Fibroblast of gingiva (primary cell): ENCODE measurements at regions not wholly inside any gene's neighbourhood (a gene's known extent, or its start where the extent isn't known, plus 50 kb on each side); places are given as distances from the start of the nearest gene placed in this dataset.

Experiments used
- DNase-seq: peaks from one replicate; pipeline ENCODE4 v3.0.0-alpha.2; 2011; ENCODE audit warnings: low read depth

DNA sequence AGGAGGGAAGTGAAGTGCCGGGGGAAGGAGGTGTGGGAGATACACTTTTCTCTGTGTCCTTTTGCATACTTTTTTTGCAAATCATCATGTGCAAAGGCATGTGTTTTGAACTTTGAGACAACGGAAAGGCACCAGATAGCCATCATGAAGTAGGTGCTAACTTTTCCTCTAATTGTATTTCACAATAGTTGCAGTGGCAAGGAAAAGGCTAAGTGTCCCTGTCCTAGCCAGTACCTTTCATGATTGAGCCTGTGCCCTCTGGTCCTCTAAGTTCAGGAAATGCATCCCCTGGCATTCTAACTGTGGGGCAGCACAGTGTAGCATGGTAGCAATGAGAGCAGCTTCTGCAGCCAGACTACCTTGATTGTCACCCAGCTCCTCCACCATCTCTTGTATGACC is 186.2 kb downstream of the ADSS2 start:
- DNase-seq: no peak

DNA sequence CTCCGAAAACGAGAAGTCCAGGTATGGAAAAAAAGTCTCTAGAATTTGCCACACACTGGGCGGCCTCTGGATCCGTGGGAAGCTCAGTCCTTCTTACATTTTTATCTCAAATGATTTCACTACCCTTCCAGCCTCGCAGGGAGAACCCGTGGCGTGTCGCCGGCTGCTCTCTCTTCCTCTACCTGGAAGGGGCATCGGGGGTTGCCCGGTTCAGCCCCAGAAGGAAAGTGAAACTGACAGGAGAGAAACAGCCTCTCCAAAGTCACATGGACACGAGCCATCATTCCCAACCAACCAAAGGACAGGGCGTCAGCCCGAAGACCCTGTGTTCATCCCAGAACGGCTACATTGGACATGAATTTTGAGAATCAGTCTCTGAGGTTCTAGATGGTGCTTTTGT is 182.5 kb downstream of the ADSS2 start:
- DNase-seq: no peak

DNA sequence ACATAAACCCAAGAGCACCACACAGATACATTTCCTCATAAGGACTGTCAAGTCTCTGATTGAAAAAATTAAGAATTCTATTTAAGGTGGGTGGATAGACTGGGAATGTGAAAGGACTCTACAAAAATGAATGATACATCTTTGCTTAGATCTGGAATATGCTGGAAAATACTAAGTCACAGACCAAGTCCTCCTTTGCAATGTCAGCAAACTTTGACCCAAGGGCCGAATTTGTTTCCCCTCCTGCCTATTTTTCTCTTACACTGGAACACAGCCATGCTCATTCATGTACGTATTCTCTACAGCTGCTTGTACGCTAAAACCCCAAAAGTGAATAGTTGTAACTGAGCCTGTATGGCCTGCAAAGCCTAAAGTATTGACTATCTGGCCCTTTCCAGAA is 180.7 kb downstream of the ADSS2 start:
- DNase-seq: no peak

DNA sequence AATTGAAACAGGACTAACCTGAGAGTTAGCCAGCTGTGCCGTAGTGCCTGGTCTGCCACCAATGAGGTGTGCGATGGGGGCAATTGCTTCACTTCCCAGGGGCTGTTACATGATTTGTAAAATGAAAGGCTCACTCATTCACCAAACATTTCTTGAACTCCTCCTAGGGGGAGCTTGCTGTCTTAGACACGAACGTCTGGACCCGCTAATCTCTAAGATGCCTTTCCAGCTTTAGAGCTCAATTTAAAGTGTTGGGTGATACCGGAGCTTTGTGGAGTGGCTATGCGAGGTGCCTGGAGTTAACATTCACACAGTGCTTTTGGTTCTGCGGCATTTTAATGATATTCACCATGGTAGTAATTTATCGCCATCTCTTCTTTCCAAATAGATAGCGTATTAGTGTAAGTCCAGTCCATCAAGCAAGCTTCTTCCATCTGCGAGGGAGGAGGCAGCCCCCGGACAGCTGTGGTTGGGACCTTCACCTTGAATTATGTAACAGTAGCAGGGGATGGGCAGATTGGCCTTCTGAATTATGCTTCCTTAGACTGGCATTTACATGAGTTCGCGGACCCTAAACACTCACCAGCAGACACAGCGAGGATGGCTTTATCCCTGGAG is 179.9 kb downstream of the ADSS2 start:
- DNase-seq: no peak

DNA sequence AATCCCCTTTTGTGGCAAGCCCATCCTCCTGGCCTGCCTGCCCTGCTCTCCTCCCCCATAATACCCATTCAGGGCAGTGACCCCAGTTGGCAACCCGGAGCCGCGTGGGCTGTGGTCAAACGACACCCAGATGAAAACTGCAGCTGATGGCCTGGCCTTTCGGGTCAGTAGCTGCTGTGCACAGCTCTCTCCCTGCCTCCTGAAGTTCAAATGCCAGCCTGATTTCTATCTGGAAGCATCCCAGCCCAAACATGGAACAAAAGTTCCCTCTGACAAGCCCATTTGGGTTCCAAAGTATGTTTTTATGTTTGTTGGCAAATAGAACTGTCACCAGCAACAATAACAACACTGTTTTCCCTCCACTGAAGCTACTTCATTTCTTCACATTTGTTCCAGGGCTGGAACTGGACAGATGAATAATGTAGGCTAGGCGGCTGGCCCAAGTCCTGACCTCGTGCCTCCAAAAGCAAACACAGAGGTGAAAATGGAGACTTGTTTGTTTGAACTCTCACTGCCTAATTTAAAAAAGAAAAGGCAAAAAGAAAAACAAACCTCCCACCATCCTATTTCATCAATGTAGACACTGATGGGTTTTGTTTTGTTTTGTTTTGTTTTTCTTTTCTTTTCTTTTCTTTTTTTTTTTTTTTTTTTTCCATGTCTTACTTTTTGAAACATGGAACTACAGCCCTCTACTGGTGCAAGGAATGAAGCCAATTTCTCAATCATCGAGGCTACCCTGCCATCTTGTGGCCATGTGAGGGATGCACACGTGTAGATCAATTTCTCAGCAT is 179.0 kb downstream of the ADSS2 start:
- peak; percentile 80 for DNase-seq

DNA sequence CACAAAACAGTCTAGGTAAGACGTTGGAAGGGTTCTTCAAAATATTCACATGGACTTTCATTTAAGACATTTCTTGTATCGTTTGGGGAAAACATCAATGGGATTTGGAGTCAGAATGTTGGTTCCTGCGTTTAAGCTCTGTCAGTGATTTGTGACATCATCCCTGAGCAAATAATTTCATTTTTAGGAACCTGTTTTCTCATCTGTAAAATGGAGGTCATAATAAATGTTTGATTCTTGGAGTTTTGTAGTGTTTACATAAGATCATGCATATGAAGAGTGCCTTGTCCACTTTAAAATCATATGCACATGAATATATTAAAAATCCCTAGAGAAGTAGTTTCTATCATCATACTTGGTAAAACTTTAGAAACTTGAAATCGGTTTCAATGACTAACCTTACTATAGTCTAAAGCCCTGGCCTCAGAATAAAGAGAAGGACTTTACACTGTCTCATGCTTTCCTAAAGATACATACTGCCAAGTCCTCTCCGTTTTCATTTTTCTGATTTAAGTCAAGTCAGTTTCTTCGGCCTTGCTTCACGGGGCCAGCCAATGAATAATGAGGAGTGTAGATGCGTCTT is 178.4 kb downstream of the ADSS2 start:
- no peak for DNase-seq

DNA sequence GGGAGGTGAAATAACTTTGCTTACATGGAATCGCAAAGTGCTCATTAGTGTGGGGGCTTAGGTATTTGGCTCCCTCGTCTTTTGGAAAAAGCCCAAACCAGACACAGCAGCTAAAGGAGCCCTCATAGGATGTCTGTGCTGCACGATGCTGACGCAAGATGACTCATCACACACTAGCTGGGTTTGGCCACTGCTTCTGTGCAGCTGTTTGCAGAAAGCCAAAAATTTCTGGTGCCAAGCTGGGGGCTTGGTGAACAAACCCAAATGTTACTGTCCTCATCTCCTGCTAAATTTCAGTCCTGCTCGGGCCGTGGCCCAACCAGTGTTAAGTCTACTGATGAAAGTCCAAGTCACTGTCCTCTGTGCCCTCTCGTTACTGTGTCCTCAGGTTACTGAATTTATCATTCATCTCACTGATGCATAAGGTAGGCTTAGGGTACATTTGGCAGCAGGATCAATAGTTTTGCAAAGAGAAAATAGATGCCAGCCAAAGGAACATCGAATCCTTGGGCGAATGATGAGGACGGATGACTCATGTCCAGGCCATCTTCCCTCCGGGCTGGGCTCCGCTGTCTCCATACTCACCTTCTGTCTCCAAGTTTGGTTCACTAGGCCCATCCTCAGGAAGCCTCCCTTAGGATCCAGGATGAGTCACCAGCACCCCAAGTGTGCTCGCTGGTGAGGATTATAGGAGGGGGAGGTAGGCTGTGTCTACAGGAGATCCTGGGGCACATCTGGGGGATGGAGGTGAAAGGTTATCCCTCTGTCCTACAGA is 177.7 kb downstream of the ADSS2 start:
- DNase-seq: peak; percentile 96

DNA sequence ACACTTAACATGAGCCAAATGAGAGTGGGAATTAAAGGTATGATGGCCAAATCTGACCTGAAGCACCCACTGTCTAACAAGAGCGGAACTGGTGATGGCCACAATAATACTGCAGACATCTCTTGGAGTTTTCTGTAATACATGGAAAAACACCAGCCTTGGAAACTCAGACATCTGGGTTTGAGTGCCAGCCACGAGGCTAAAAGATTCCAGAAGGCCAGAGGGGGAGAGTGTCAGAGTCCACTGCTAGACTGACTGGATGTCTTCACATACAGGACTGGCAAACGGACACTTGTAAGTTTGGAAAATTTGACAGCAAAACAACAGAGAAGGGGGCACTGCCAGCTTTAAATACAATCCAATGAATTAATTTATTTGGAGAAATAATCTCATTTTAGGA is 175.1 kb downstream of the ADSS2 start:
- peak; percentile 30 for DNase-seq

DNA sequence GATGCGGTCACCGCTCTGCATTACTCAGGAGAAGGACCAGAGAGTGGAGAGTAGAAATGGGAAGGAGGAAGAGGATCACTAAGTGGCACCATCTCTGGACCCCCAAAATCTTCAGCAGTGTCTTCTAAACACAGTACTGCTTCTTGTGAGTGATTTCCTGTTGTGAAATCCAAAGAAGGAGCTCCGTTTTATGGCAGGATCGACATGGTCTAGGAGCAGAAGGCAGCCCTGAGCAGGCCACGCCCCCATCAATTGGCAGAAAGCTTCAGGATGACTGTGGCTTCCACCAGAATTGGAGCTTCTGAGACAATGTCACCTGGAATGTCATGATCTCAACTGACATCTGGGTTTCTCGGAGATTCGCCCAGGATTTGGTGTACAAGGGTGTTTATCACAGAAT is 171.5 kb downstream of the ADSS2 start:
- DNase-seq: peak; percentile 26

DNA sequence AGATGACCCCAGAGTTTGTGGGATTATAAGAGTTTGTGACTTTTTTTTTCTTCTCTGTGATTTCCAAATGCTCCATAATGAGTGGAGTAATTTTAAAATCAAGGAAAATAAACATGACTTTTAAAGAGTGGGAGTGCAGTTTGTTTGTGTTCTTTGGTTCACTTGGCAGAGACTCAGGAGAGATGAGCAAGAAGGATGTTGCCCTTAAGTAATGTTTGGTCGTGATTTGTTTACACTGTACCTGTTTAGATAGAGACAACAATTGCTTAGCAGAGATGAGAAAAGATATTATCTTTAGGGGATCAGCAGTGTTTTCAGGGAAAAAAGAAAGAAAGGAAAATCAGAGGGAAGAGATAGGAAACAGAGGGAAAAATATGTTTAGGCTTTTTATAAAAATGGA is 170.8 kb downstream of the ADSS2 start:
- peak; percentile 83 for DNase-seq

DNA sequence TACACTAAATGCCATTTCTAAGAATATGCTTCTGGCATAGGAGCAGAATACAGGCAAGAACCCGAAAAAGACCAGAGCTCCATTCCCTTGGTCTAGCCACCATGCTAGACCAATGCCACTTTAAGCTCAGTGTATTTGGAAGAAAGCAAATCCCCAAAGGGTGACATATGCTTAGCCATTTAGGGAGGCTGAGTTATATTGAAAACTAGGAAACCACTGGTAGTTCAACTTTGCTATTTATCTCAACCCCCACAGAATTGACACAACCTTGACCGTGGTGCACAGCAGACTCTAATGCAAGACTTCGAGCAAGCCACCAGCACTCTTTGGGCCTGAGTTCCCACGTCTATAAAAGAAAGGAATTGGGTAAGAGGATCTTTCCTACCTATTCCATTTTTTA is 167.9 kb downstream of the ADSS2 start:
- no peak for DNase-seq

DNA sequence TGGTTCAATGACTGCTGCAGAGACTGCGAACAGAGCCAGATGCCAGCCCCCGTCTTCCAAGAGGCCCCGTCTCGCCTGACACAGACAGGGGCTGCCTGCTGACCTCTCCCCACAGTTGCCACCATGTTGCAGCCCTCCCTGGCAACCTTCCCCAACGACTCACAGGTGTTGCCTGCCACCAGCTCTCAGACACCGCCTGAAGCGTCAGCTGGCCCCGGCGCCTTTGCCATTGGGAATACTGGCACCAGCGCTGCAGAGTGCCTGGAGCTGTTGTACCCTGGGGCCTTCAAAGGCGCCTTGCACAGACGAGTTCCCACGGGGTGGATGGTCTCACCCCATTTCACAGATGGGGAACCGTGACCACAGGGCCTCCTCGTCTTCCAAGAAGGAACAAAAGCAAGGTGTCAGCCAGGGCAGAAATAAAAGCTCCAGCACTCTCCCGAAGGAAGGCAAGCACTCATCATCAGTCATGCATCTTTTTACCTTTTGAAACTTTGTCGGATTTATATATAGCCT is 167.0 kb downstream of the ADSS2 start:
- no peak for DNase-seq

DNA sequence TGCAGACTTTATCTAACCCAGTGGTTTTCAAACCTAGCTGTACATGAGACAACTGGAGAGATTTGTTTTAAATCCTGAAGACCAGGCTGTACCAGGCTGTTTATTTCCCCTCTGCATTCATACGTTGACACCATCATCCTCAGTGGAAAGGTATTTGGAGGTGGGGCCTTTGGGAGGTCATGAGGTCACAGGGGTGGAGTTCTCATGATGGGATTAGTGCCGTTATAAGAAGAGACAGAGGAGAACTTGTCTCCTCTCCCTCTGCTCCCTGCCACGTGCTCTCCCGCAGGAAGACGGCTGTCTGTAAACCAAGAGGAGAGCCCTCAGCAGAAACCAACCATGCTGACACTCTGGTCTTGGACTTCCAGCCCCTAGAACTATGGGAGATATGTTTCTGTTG is 165.4 kb downstream of the ADSS2 start:
- DNase-seq: no peak

DNA sequence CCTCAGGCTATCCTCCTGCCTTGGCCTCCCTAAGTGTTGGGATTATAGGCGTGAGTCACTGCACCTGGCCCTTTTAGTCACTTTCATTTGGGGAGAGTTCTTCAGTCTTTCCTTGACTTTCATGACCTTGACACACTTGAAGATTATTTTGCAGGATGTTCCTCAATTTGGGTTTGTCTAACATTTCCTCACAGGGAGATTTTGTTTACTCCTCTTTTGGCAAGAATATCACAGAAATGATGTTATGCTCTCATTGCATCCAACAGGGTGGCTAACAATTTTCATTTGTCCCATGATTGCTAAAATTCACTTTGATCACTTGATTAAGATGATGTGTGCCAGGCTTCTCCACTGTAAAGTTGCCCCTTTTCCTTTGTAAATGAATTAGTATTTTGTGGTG is 164.0 kb downstream of the ADSS2 start:
- no peak for DNase-seq

DNA sequence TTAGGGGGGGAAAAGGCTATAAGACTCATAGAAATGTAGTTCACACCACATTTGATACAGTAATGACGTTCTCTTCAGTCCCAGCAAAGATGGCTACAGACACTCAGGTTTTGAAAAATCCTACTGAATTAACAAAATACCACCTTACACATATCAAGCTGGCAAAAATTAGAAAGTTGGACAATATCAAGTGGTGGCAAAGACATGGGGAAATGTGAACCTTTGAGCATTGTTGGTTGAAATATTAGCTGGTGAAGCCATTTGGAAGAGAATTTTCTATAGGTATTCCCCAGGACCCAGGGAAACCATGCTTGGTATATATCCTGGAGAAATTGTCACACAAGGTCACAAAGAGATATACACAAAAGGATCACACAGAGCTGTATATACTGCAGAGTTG is 163.0 kb downstream of the ADSS2 start:
- no peak for DNase-seq

DNA sequence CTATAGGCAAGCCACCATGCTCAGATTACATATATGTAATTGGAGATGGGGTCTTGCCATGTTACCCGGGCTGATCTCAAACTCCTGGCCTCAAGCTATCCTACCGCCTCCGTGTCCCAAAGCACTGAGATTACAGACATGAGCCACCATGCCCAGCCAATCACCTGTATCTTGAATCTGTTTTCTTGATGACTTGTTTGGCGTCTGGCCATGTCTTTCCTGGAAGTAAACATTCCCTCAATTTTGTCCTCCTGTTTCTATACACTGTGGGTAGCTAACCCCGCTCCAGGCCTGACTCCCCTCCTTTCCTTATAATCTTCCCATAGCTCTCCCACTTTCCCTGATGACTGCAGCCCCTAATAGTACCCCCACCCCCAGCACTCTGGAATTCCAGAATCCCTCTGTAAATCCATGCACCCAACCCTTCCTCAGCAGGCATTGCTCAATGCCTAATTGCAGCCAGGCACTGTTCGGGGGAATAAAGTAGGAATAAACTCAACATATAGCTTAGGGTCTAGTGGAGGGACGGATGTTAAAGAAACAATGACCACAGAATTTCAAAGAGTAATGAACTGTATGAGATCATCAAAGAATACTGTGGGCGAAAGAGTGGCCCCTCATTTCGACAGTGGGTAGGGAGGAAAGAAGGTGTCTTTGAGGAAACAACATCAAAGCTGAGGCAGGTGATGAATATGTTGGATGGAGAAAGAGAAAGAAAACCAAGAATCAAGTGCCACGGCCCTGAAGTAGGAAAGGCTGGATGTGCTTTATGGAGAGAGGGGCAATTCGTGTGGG is 161.5 kb downstream of the ADSS2 start:
- no peak for DNase-seq

DNA sequence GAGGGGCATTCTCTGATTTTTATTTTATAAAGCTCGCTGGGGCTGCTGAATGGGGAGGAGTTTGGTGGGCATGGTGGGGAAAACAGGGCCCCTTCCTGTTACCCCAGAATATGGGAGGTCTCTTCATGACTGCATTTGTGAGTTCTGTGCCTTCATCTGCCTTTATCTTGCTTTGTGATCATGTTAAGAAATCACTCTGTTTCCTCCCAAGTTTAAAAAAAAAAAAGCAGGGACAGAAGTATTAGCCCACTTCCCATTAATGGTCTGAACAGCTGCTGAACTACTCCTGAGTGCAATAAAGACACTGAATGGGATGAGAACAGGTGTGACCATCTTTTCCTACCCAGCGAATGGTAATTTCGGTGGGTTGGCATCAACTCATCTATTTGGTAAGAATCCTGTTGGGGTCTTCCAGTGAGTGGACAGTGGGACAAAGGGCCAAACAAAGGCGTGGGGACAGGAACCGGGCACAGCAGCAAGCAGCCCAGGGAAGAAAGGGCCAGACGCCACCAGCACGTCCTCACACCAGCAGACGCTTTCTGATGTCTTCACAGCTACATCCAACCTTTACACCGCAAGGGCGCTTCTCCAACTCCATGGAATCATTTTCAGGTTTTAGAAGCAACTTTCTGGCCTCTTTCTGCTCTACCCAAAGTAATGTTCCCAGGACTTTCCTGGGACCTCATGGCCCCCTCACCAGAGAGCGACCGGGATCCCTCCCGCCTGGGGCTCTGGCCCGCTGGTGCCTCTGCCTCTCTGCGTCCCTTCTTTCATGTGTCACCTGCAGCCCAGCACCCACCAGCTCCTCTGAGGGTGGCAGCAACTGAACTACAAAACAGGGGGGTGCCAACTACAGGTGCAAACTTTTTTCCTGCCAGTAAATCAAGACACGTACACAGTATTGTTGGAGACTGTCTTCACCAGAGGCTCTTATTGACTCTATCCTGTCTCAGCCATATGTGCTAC is 160.2 kb downstream of the ADSS2 start:
- no peak for DNase-seq

DNA sequence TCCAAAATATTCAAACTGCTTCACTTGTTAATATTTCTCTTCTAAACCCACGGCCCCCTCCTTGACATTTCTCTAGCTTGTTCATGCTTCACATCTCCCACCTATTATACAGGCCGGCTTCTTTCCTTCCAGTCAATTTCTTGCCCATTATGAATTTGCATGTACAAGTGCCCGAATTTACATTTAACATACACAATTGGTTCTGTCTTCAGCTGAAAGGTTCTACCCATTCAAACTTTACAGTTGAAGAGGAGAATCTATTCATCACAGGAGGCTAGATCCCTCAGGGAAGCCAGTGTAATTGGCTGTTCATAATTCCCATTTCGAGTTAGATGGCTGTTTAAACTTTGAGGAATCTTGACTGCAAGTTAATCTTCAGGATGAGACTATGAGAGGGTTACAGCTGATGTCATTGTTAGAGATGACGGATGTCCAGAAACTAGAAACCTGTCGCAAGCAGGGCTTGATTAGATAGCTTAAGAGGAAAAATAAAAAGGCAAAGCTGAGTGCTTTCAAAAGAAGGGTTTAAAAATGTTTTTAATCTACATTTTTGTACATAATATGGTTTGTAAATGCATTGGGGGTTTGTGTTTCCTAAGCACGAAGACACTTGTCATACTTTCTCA is 157.0 kb downstream of the ADSS2 start:
- DNase-seq: no peak

DNA sequence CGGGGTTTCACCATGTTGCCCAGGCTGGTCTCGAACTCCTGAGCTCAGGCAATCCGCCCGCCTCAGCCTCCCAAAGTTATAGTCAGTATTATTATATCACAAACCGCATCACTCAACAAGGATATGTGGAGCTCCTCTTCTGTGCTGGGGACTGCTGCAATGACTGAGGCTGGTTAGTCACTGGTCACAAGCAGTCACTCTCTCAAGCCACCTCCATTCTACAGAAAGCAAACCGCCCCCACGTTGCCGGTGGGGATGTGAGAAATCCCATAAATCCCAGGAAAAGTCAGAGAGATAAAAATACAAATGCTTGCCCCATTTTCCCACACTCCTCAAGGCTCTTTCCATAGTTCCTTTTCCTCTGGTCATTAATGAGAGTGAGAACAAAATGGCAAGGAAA is 155.7 kb downstream of the ADSS2 start:
- no peak for DNase-seq

DNA sequence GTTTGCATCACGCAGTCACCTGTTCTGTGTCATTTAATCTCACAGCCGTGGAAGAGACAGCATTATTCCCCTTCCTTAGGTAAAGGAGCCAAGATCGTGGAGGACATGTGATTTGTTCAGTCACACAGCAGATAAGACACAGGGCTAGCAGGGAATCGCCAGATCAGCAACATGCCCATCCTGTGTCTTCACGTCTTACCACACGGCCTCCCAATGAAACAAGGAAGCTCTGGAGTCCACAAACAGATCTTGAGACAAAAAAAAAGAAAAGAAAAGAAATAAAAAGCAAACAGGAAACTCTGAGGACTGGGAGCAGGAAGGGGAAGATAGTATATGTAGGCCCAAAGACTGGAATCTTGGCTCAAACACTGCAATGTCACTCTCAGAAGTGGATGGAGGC is 155.3 kb downstream of the ADSS2 start:
- no peak for DNase-seq
